HCT116 (cell line): ENCODE measurements at regions not wholly inside any gene's neighbourhood (a gene's known extent, or its start where the extent isn't known, plus 50 kb on each side); places are given as distances from the start of the nearest gene placed in this dataset.

Source experiments
- ATAC-seq: fragments of 200-7000 bp; cut with Tn5 transposase; 2 replicates; pipeline ENCODE4 v1.9.1; 2020; ENCODE audit warnings: mild to moderate bottlenecking, moderate library complexity
- BruUV-seq: library from RNA; stranded (reverse); fragments of 400-500 nt; replicated peaks from 2 replicates; lab custom pipeline; 2021; lab: Mats Ljungman, UMichigan
- CTCF ChIA-PET: fragments of 300-600 bp; sonication (Branson Sonifier 250); formaldehyde crosslinking; loops from one replicate; lab custom pipeline; 2021; ENCODE audit warnings: antibody characterized with exemption; lab: Charles Lee
- POLR2A ChIA-PET: fragments of 300-600, 350-600 bp; sonication (Branson Sonifier 250); formaldehyde crosslinking; loops from one replicate; lab custom pipeline; 2021; ENCODE audit warnings: antibody characterized with exemption; lab: Charles Lee
- RAD21 ChIA-PET, 2 experiments: fragments of 300-600 bp; sonication (Branson Sonifier 250); formaldehyde crosslinking; loops; one replicate each; lab custom pipeline; 2023; ENCODE audit warnings: low total read pairs in 2 of 2; ENCODE audit not compliant: uncharacterized antibody in 2 of 2, unreplicated experiment in 2 of 2, low non-redundant PET in 1 of 2; lab: Charles Lee
- DNase-seq: peaks from one replicate; pipeline ENCODE4 v3.0.0-alpha.2; 2010; ENCODE audit warnings: low read depth, low spot score
- H2AFZ ChIP-seq: fragments of 200-600 bp; shearing (Covaris generic), sonication (generic); 2 replicates; pipeline ENCODE4 v1.6.1; 2017; ENCODE audit warnings: low read depth, mixed run types, mixed read lengths, antibody characterized with exemption, low read length; ENCODE audit not compliant: poor library complexity, severe bottlenecking
- H3K27ac ChIP-seq: 2 replicates; pipeline ENCODE4 v1.5.1; 2012; ENCODE audit warnings: low read depth, low read length
- H3K27me3 ChIP-seq: fragments of 200-600 bp; sonication (generic); 2 replicates; pipeline ENCODE4 v1.6.1; 2016; ENCODE audit warnings: mixed run types, low read length, mixed read lengths; ENCODE audit not compliant: insufficient read depth
- H3K36me3 ChIP-seq, 2 experiments: fragments of 200-500 bp in 1 of 2; fragments of 200-600 bp in 1 of 2; sonication (Bioruptor generic) in 1 of 2; sonication (generic) in 1 of 2; 2 replicates each; pipeline versions ENCODE4 v1.5.1 to v1.6.1; 2014 to 2016; ENCODE audit warnings: low read length in 2 of 2, inconsistent platforms in 1 of 2, mixed read lengths in 1 of 2, mixed run types in 1 of 2; ENCODE audit not compliant: insufficient read depth in 2 of 2, control insufficient read depth in 1 of 2
- H3K4me1 ChIP-seq, 2 experiments: fragments of 200-600 bp in 1 of 2; sonication (generic) in 1 of 2; 2 replicates each; pipeline versions ENCODE4 v1.5.1 to v1.6.1; 2012 to 2017; ENCODE audit warnings: low read length in 2 of 2, inconsistent platforms in 1 of 2, mild to moderate bottlenecking in 1 of 2, mixed read lengths in 1 of 2, mixed run types in 1 of 2, moderate library complexity in 1 of 2; ENCODE audit not compliant: insufficient read depth in 2 of 2, control insufficient read depth in 1 of 2
- H3K4me2 ChIP-seq: fragments of 200-600 bp; sonication (generic); 2 replicates; pipeline ENCODE4 v1.6.1; 2017; ENCODE audit warnings: mixed run types, low read length, mixed read lengths
- H3K4me3 ChIP-seq, 2 experiments: fragments of 200-600 bp in 1 of 2; sonication (generic) in 1 of 2; replicated peaks in 1 of 2; 2 replicates each; pipeline ENCODE4 v1.5.1; 2011 to 2016; ENCODE audit warnings: low read length in 2 of 2, control low read depth in 1 of 2, low read depth in 1 of 2, mild to moderate bottlenecking in 1 of 2, mixed read lengths in 1 of 2, mixed run types in 1 of 2
- H3K79me2 ChIP-seq: fragments of 200-600 bp; sonication (generic); 2 replicates; pipeline ENCODE4 v1.6.1; 2017; ENCODE audit warnings: mild to moderate bottlenecking, mixed run types, low read length, moderate library complexity, mixed read lengths; ENCODE audit not compliant: insufficient read depth
- H3K9ac ChIP-seq: fragments of 200-600 bp; sonication (generic); 2 replicates; pipeline ENCODE4 v1.6.1; 2016; ENCODE audit warnings: low read length, mixed read lengths
- H3K9me2 ChIP-seq: fragments of 200-600 bp; sonication (generic), shearing (Covaris generic); 2 replicates; pipeline ENCODE4 v1.6.1; 2017; ENCODE audit warnings: mixed run types, mild to moderate bottlenecking, moderate library complexity; ENCODE audit not compliant: insufficient read depth
- H3K9me3 ChIP-seq, 2 experiments: fragments of 200-500 bp in 1 of 2; fragments of 200-600 bp in 1 of 2; sonication (Bioruptor generic) in 1 of 2; sonication (generic) in 1 of 2; 2 replicates each; pipeline ENCODE4 v1.6.1; 2014 to 2017; ENCODE audit warnings: low read length in 2 of 2, mixed read lengths in 2 of 2, inconsistent platforms in 1 of 2, low read depth in 1 of 2, mild to moderate bottlenecking in 1 of 2, mixed run types in 1 of 2, moderate library complexity in 1 of 2; ENCODE audit not compliant: control insufficient read depth in 1 of 2, insufficient read depth in 1 of 2
- H4K20me1 ChIP-seq: fragments of 200-600 bp; sonication (generic), shearing (Covaris generic); 2 replicates; pipeline ENCODE4 v1.6.1; 2017; ENCODE audit warnings: mixed run types, mild to moderate bottlenecking, moderate library complexity; ENCODE audit not compliant: insufficient read depth
- ATF3 ChIP-seq: IDR thresholded peaks from 2 replicates; pipeline ENCODE4 v1.6.1; 2012
- CBX3 ChIP-seq: IDR thresholded peaks from 2 replicates; pipeline ENCODE4 v1.6.1; 2012; ENCODE audit warnings: low read depth
- EGR1 ChIP-seq: IDR thresholded peaks from 2 replicates; pipeline ENCODE4 v1.6.1; 2012; ENCODE audit warnings: low read depth
- EZH2 ChIP-seq: fragments of 200-600 bp; sonication (generic); IDR thresholded peaks from 2 replicates; pipeline ENCODE4 v1.6.1; 2017; ENCODE audit warnings: antibody characterized with exemption, mixed run types
- EZH2phosphoT487 ChIP-seq: fragments of 200-600 bp; IDR thresholded peaks from 2 replicates; pipeline ENCODE4 v1.6.1; 2018; ENCODE audit warnings: antibody characterized with exemption, borderline replicate concordance
- FOSL1 ChIP-seq: IDR thresholded peaks from 2 replicates; pipeline ENCODE4 v1.6.1; 2012; ENCODE audit warnings: low read depth
- MAX ChIP-seq: IDR thresholded peaks from 2 replicates; pipeline ENCODE4 v1.6.1; 2012
- POLR2AphosphoS5 ChIP-seq: IDR thresholded peaks from 2 replicates; pipeline ENCODE4 v1.6.1; 2011; ENCODE audit warnings: mild to moderate bottlenecking, low read depth, low read length, moderate library complexity
- RAD21 ChIP-seq: IDR thresholded peaks from 2 replicates; pipeline ENCODE4 v1.6.1; 2012; ENCODE audit warnings: low read depth, mild to moderate bottlenecking
- REST ChIP-seq: IDR thresholded peaks from 2 replicates; pipeline ENCODE4 v1.6.1; 2012; ENCODE audit warnings: low read depth
- SP1 ChIP-seq: IDR thresholded peaks from 2 replicates; pipeline ENCODE4 v1.6.1; 2012; ENCODE audit warnings: low read depth
- TCF7L2 ChIP-seq: IDR thresholded peaks from 2 replicates; pipeline ENCODE4 v1.7.0; 2011; ENCODE audit warnings: borderline replicate concordance, inconsistent platforms; ENCODE audit not compliant: insufficient read depth, insufficient read length; ENCODE audit errors: extremely low read depth
- YY1 ChIP-seq: IDR thresholded peaks from 2 replicates; pipeline ENCODE4 v1.6.1; 2011; ENCODE audit warnings: low read length, low read depth, moderate library complexity, mild to moderate bottlenecking; ENCODE audit not compliant: insufficient replicate concordance; ENCODE audit errors: extremely low read depth
- ZNF274 ChIP-seq: fragments of 200-500 bp; sonication (Bioruptor generic); IDR thresholded peaks from 2 replicates; pipeline ENCODE4 v1.6.1; 2014; ENCODE audit warnings: mild to moderate bottlenecking, low read depth, low read length, inconsistent platforms
- intact Hi-C: fragments of 100-400 bp; cut with micrococcal nuclease; formaldehyde crosslinking; loops from 2 replicates; pipeline ENCODE4 v1.10.0; 2022
- TF ChIP-seq, protein P1 (sequence below), 3 experiments: fragments of 200-600 bp in 1 of 3; sonication (generic) in 1 of 3; IDR thresholded peaks in 2 of 3; conservative IDR thresholded peaks in 1 of 3; 2 replicates each; pipeline ENCODE4 v1.5.1; 2012 to 2017; ENCODE audit warnings: low read depth in 2 of 3, low read length in 2 of 3, antibody characterized with exemption in 1 of 3, borderline replicate concordance in 1 of 3, control low read depth in 1 of 3, mild to moderate bottlenecking in 1 of 3, mixed read lengths in 1 of 3, mixed run types in 1 of 3, moderate library complexity in 1 of 3; ENCODE audit not compliant: insufficient read depth in 1 of 3

- H3K9me2 ChIP-seq, result no peaks in the 10 kb centered on the region
- no peaks in the 10 kb centered on the region for H3K4me1 ChIP-seq
- H3K27ac ChIP-seq, result no peak overlapping the region
- no peak overlapping the region for H2AFZ ChIP-seq
- no peak for ATAC-seq
- H3K79me2 ChIP-seq, result no peaks in the 10 kb centered on the region
- ChIA-PET RAD21 (no interaction called here), POLR2A (no interaction called here), CTCF (no interaction called here)
- H3K4me3 ChIP-seq, result no peak overlapping the region
- no peak overlapping the region for H3K4me2 ChIP-seq
- no peaks in the 10 kb centered on the region for H3K36me3 ChIP-seq
- TF ChIP-seq EGR1 (no peak), MAX (no peak), ATF3 (no peak), POLR2AphosphoS5 (no peak), TCF7L2 (no peak), FOSL1 (no peak), ZNF274 (no peak), RAD21 (no peak), CBX3 (no peak), EZH2phosphoT487 (no peak), SP1 (no peak), EZH2 (no peak), REST (no peak), YY1 (no peak)
- TF ChIP-seq, protein P1, sequence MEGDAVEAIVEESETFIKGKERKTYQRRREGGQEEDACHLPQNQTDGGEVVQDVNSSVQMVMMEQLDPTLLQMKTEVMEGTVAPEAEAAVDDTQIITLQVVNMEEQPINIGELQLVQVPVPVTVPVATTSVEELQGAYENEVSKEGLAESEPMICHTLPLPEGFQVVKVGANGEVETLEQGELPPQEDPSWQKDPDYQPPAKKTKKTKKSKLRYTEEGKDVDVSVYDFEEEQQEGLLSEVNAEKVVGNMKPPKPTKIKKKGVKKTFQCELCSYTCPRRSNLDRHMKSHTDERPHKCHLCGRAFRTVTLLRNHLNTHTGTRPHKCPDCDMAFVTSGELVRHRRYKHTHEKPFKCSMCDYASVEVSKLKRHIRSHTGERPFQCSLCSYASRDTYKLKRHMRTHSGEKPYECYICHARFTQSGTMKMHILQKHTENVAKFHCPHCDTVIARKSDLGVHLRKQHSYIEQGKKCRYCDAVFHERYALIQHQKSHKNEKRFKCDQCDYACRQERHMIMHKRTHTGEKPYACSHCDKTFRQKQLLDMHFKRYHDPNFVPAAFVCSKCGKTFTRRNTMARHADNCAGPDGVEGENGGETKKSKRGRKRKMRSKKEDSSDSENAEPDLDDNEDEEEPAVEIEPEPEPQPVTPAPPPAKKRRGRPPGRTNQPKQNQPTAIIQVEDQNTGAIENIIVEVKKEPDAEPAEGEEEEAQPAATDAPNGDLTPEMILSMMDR (IDR thresholded peaks at IDR 0.05 in 2 of 3, conservative IDR thresholded peaks at IDR 0.05 in 1 of 3; ENCODE audit: borderline replicate concordance in 1 of 3, insufficient read depth in 1 of 3, low read depth in 2 of 3, low read length in 2 of 3), result no peak
- no peaks in the 10 kb centered on the region for H3K27me3 ChIP-seq
- no peak overlapping the region for H3K9ac ChIP-seq
- no TSS peak for BruUV-seq
- peaks cover 7 to 13% of the 10 kb centered on the region in 2 experiments; a peak in 2 of 4 replicates for H3K9me3 ChIP-seq
- intact Hi-C loops, result no loop called here
- H4K20me1 ChIP-seq, result no peaks in the 10 kb centered on the region
- no peak for DNase-seq
These were observed 259.0 kb upstream of the REG3G start for GRCh38 chr2:78766459-78766858.
